Activated CD8-positive, alpha-beta memory T cell treated with anti-CD3 and anti-CD28 coated beads, Interleukin-2, amount 10 ng/mL, durations not matched to agents 7 days and 5 days (primary cell): ENCODE measurements at regions not wholly inside any gene's neighbourhood (a gene's known extent, or its start where the extent isn't known, plus 50 kb on each side); places are given as distances from the start of the nearest gene placed in this dataset.

Experiments used
- ATAC-seq: fragments of 150-1000 bp; cut with Tn5 transposase; one replicate; pipeline ENCODE4 v1.10.0; 2021; ENCODE audit warnings: moderate library complexity
- CTCF ChIA-PET: fragments of 350-600 bp; sonication (Branson Sonifier 250); formaldehyde crosslinking; loops from one replicate; lab custom pipeline; 2021; ENCODE audit warnings: antibody characterized with exemption; lab: Charles Lee
- DNase-seq: peaks from one replicate; pipeline ENCODE4 v3.0.0-alpha.2; 2020
- H3K27ac Mint-ChIP-seq: one replicate; pipeline ENCODE4 v1.8.0; 2021; ENCODE audit warnings: mild to moderate bottlenecking, mixed read lengths
- H3K27me3 Mint-ChIP-seq: one replicate; pipeline ENCODE4 v1.8.0; 2021; ENCODE audit warnings: mixed read lengths
- H3K36me3 Mint-ChIP-seq: one replicate; pipeline ENCODE4 v1.8.0; 2021; ENCODE audit warnings: mild to moderate bottlenecking, mixed read lengths
- H3K4me1 Mint-ChIP-seq: one replicate; pipeline ENCODE4 v1.8.0; 2021; ENCODE audit warnings: mixed read lengths
- H3K4me3 Mint-ChIP-seq: one replicate; pipeline ENCODE4 v1.8.0; 2021; ENCODE audit warnings: mild to moderate bottlenecking, moderate library complexity, mixed read lengths
- H3K9me3 Mint-ChIP-seq: one replicate; pipeline ENCODE4 v1.8.0; 2022; ENCODE audit warnings: low read depth, mixed read lengths

DNA sequence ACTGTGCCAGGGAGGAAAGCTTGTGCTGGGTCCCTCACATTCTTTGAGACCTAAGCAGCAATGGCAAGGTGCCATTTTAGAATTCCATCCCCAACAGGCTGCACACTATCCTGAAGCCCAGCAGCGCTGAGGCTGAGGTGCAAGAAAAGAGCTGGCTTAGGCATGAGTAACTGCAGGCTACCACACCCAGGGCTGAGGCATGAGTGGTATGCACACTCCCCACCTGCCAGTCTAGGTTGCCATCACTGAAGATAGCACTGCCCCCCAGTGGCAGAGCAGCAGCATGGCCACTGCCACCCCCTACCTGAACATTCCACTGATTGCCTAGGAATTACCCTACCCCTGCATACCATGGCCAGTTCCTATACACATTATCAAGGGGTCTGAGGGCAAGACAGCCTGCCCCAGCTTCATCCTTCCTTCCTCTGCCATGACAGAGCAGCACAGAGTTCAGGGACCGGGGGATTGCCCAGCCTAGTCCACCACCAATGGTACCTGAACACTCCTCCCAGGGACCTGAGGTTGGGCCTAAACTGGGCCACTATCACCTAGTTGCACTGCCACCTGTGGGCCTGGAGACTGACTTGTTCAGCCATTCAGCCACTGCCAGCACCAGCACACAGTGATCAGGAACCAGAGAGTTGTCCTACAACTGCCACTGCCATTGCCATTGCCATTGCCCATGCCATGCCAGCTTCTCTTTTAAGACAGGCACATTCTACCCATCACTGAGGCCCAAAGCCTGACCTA lies 129.8 kb downstream of the SATB1 start:
- CTCF ChIA-PET, result interaction anchor here (0.9 kb wide), 1 partner anchor 10 kb away, joined by 3 read pairs; no protein-coding TSS in a partner anchor
- Mint-ChIP-seq H3K4me1 (no peaks in the 10 kb centered on the region), H3K9me3 (peaks cover 12% of the 10 kb centered on the region), H3K27me3 (peaks cover 15% of the 10 kb centered on the region), H3K4me3 (no peak overlapping the region), H3K36me3 (peaks cover 2% of the 10 kb centered on the region), H3K27ac (no peak overlapping the region)
- DNase-seq (peak; percentile 48), ATAC-seq (peak; percentile 63)

DNA sequence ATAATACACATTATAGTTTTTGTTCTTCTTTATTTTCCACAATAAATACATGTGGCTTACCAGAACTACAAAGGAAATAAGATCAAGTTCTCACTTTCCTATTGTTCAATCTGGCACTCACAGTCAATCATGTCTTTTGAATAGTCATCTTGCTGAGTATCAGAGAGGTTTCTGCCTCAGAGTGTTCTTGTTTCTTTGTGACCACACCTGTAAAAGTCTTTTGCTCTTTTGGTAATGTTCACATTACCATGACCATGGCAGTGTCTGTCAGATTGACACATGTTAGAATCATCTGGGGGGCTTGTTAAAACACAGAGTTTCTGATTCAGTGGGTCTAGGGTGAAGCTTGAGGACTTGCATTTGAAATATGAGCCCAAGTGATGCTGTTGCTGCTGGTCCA lies 135.0 kb downstream of the SATB1 start:
- DNase-seq, result no peak
- Mint-ChIP-seq H3K36me3 (no peaks in the 10 kb centered on the region), H3K27ac (no peak overlapping the region), H3K9me3 (no peaks in the 10 kb centered on the region), H3K4me3 (no peak overlapping the region), H3K27me3 (peaks cover 5% of the 10 kb centered on the region), H3K4me1 (no peaks in the 10 kb centered on the region)
- CTCF ChIA-PET, result no interaction called here
- ATAC-seq, result no peak

DNA sequence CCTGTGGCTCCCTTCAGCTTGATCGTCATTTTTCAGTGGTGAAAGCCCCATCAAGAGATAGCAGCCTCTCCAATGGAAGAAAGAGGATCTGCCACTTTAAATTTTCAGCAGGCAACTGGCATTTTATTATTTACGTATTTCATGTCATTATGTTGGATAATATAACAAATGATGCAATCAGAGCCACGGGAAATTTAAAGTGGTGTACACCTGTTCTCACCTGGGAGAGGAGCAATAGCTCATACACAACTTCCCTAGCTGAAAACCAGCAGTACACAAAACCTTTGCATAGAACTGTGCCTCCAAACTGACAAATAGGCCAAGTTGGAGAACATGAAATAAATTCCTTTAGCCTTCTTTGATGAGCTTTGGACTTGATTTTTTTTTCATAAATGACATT lies 136.9 kb downstream of the SATB1 start:
- Mint-ChIP-seq H3K4me1 (no peaks in the 10 kb centered on the region), H3K4me3 (no peak overlapping the region), H3K27ac (no peak overlapping the region), H3K27me3 (peaks cover 14% of the 10 kb centered on the region), H3K9me3 (no peaks in the 10 kb centered on the region), H3K36me3 (no peaks in the 10 kb centered on the region)
- CTCF ChIA-PET, result no interaction called here
- ATAC-seq (no peak), DNase-seq (no peak)

DNA sequence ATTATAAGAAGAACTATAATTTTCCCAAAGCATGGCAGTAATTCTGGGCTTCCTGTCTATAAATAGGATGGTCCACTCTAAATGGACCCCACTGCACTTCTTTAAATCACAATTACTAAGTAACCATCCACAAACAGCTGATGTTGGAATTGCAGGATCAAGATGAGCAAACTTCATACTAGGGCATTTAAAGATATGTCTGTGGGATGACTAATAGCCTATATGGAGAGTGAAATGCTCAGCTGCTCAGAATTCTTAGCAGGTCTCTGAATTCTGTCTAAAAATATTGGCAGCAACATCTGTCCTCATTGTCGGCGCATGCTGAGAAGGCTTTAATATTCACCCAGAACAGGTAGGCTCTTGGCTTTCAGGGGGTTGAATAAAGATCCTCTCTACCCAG lies 140.4 kb downstream of the SATB1 start:
- CTCF ChIA-PET, result no interaction called here
- H3K4me3 Mint-ChIP-seq, result no peak overlapping the region

DNA sequence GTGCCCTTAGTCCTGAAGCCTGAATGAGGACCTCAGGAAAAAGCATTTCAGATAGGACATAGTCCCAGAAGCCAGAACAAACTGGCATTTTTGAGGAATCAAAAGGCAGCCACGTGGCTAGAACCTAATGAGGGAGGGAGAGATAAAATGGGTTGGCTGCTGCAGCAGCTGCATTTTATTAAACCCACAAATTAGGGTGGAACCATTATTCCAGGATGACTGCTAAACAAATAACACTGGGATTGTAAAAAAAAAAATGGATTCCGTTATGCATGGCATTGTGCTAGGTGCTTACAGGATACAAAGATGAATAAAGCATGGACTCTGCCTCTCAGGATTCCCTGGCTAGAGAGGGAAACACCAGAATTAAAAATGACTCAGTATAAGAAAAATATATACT lies 141.5 kb downstream of the SATB1 start:
- CTCF ChIA-PET, result no interaction called here
- ATAC-seq, result no peak
- DNase-seq, result no peak
- H3K36me3 Mint-ChIP-seq, result no peaks in the 10 kb centered on the region
- no peak overlapping the region for H3K4me3 Mint-ChIP-seq
- no peaks in the 10 kb centered on the region for H3K4me1 Mint-ChIP-seq
- H3K27ac Mint-ChIP-seq, result no peak overlapping the region
- peaks cover 21% of the 10 kb centered on the region for H3K27me3 Mint-ChIP-seq
- H3K9me3 Mint-ChIP-seq, result no peaks in the 10 kb centered on the region

More for the DNA sequence above, 140.4 kb downstream of the SATB1 start:
- Mint-ChIP-seq H3K27ac (no peak overlapping the region), H3K36me3 (no peaks in the 10 kb centered on the region), H3K27me3 (peaks cover 21% of the 10 kb centered on the region), H3K9me3 (no peaks in the 10 kb centered on the region), H3K4me1 (no peaks in the 10 kb centered on the region)
- DNase-seq (no peak), ATAC-seq (no peak)

DNA sequence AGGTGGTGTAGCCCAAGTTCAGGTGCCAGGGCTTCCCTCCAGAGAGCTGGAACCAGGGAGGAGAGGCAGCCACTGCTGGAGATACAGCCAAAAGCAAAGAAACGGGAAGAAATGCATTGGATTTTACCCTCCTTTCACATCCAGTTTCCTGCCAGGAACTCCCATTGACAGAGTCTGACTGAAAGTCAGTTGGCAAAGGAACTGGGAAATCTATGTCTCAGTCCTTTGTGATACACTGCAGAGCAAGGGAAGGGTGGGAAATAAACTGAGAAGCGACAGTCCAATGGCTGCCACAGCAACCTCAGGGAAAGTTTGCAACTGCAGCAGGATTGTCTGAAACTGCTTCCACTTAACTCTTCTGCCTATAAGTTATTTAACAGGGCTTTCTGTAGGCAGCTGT lies 142.6 kb downstream of the SATB1 start:
- peaks cover 20% of the 10 kb centered on the region for H3K27me3 Mint-ChIP-seq
- H3K4me1 Mint-ChIP-seq, result no peaks in the 10 kb centered on the region
- CTCF ChIA-PET, result interaction anchor here (1.0 kb wide), 1 partner anchor 13 kb away, joined by 3 read pairs; no protein-coding TSS in a partner anchor

DNA sequence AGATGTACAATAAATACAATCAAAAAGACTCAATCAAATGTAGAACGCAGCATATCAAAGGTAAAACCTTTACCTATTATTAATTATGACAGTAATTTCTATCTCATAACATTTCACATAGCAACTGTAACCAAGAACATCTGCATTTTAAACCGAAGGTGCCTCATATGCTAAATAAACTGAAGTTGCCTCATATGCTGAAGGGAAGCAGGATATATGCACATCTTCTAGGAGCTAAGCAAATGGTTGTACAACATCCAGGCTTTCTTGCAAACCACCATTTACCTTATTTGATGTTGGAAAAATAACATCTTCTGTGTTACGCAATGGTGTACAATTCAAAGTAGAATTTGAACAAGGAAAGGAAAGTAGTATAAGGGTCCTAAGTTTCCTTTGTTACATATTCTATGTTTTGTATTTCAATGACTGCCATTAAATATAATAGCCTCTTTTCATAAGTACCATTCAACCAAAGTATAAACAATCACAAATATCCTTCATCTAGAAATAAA lies 145.9 kb downstream of the SATB1 start:
- Mint-ChIP-seq H3K27ac (no peak overlapping the region), H3K9me3 (no peaks in the 10 kb centered on the region), H3K4me1 (no peaks in the 10 kb centered on the region), H3K27me3 (peaks cover 16% of the 10 kb centered on the region), H3K36me3 (no peaks in the 10 kb centered on the region), H3K4me3 (no peak overlapping the region)
- ATAC-seq (no peak), DNase-seq (no peak)
- CTCF ChIA-PET, result no interaction called here

More for the DNA sequence above, 142.6 kb downstream of the SATB1 start:
- H3K9me3 Mint-ChIP-seq, result no peaks in the 10 kb centered on the region
- DNase-seq, result no peak
- no peak overlapping the region for H3K4me3 Mint-ChIP-seq
- H3K27ac Mint-ChIP-seq, result no peak overlapping the region
- no peak for ATAC-seq
- no peaks in the 10 kb centered on the region for H3K36me3 Mint-ChIP-seq

DNA sequence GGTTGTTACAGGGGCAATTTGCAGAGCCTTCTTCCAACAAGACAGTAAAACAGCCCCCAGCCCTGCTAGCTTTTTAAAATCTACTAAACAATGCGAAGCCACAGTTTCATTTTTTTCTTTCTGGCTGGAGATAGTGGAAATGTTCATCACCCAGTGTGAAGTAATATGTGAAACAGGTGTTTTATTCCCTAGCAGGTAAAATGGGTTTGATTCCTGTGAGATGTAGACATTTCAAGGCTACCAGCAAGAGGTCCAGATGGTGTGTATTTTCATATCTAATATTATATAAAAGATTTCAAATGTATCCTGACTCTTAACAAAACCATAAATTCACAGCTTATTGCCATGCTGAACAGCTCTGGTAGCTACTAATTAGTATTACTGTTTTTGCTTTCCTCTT lies 160.3 kb downstream of the SATB1 start:
- CTCF ChIA-PET, result no interaction called here
- Mint-ChIP-seq H3K4me3 (no peak overlapping the region), H3K9me3 (no peaks in the 10 kb centered on the region), H3K27ac (no peak overlapping the region), H3K27me3 (peaks cover 17% of the 10 kb centered on the region), H3K4me1 (no peaks in the 10 kb centered on the region), H3K36me3 (no peaks in the 10 kb centered on the region)
- no peak for DNase-seq
- no peak for ATAC-seq

DNA sequence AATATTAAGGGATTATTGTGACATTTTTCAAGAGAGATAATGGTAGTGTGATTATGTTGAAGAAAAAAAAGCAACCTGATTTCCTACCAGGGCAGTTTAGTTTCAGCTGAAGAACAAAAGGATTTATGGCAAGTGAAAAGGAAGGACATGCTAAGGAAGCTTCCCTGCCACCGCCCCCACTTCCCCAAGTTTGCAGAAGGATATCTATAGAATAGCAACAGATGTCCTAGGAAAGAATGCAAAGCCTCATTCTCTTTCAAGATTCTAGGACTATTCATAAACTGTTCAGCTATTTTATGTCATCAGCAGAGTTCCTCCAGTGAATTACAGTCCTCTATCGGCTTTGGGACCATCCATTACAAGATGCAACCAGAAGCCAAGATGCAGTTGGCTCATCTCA lies 160.8 kb downstream of the SATB1 start:
- Mint-ChIP-seq H3K9me3 (no peaks in the 10 kb centered on the region), H3K27me3 (peaks cover 17% of the 10 kb centered on the region), H3K27ac (no peak overlapping the region), H3K36me3 (no peaks in the 10 kb centered on the region), H3K4me1 (no peaks in the 10 kb centered on the region), H3K4me3 (no peak overlapping the region)
- no peak for ATAC-seq
- CTCF ChIA-PET, result no interaction called here
- DNase-seq, result no peak

DNA sequence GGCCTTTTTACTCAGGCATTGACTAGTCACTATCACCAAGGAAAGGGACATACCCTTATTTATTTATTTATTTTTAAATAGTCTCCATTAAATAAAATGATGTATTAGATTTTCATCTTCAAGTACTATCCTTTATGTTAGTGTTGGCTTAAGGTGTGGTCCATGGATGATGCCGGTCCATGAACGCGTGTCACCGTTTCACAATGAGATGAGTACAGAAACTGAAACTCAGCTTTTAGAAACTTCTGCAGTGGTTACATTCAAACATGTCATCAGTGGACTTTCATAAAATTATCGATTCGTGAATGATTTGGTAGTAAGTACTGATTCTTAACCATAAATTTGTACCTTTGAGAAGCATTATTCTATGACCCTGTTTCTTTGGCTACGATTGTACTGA lies 166.6 kb downstream of the SATB1 start:
- DNase-seq, result no peak
- no peaks in the 10 kb centered on the region for H3K4me1 Mint-ChIP-seq
- H3K9me3 Mint-ChIP-seq, result no peaks in the 10 kb centered on the region

DNA sequence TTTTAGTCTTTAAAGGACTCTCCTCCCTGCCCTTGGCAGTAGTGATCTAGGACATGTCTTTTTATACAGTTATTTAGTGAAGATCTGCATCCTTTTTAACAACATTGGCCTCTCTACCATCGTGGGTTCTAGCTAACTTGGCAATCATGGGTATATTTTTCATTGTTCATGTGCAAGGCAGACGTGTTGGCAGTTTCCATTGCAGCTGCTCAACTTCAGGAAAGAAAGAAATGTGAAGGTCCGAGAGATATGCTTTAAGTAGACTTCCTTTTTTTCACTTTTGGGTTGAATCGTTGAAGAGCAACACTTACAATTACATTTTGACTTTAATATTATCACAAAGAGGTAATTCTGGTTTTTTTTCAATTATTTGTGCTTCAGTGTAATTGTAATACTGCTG lies 172.6 kb downstream of the SATB1 start:
- Mint-ChIP-seq H3K36me3 (no peaks in the 10 kb centered on the region), H3K4me3 (no peak overlapping the region), H3K4me1 (no peaks in the 10 kb centered on the region), H3K9me3 (no peaks in the 10 kb centered on the region), H3K27me3 (peaks cover 39% of the 10 kb centered on the region), H3K27ac (no peak overlapping the region)
- no peak for ATAC-seq
- CTCF ChIA-PET, result no interaction called here
- no peak for DNase-seq

More for the DNA sequence above, 166.6 kb downstream of the SATB1 start:
- Mint-ChIP-seq H3K27me3 (peaks cover 18% of the 10 kb centered on the region), H3K36me3 (no peaks in the 10 kb centered on the region), H3K4me3 (no peak overlapping the region), H3K27ac (no peak overlapping the region)
- ATAC-seq, result no peak
- CTCF ChIA-PET, result no interaction called here

DNA sequence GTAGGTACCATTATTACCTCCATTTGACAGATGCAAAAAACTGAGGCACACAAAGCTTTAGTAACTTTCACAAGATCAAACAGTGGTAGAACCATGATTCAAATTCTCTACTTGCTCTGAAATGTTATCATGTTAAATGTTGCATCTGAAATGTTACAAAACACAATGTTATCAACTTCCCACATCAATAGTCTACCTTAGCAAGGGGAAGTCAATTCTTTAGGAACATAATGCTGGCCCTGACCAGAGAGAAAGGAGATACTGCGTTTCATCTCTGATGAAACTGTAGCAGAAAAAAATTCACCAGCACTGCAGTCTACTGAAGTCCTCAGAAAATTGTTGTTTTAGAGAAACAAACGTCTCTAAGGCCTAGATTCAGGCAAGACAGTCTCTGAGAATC lies 174.1 kb downstream of the SATB1 start:
- no peak overlapping the region for H3K4me3 Mint-ChIP-seq
- peaks cover 45% of the 10 kb centered on the region for H3K27me3 Mint-ChIP-seq
- no peak overlapping the region for H3K27ac Mint-ChIP-seq
- no peaks in the 10 kb centered on the region for H3K9me3 Mint-ChIP-seq
- ATAC-seq, result no peak
- no peak for DNase-seq
- no peaks in the 10 kb centered on the region for H3K36me3 Mint-ChIP-seq
- H3K4me1 Mint-ChIP-seq, result peaks cover 5% of the 10 kb centered on the region
- CTCF ChIA-PET, result no interaction called here

DNA sequence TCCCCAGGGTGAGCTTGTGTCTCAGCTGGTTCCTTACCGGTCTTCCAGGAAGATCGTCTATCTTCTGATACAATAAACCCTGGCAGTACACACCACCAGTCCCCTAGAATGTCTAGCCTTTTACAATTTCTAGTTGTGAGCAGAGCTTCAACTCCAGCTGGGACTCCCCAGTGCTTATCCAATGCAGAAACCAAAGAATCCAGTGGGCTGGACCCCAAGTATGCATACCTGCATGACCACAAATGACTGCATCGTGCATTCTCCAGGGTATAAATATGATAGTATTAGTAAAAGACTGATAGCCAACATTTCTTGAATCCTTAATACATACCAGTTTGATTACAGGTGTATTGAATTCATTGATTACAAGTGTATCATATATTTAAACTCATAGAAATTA lies 176.0 kb downstream of the SATB1 start:
- Mint-ChIP-seq H3K4me1 (peaks cover 9% of the 10 kb centered on the region), H3K4me3 (no peak overlapping the region), H3K27me3 (peaks cover 43% of the 10 kb centered on the region), H3K36me3 (no peaks in the 10 kb centered on the region), H3K27ac (no peak overlapping the region), H3K9me3 (no peaks in the 10 kb centered on the region)
- ATAC-seq, result no peak
- CTCF ChIA-PET, result no interaction called here
- DNase-seq, result no peak

DNA sequence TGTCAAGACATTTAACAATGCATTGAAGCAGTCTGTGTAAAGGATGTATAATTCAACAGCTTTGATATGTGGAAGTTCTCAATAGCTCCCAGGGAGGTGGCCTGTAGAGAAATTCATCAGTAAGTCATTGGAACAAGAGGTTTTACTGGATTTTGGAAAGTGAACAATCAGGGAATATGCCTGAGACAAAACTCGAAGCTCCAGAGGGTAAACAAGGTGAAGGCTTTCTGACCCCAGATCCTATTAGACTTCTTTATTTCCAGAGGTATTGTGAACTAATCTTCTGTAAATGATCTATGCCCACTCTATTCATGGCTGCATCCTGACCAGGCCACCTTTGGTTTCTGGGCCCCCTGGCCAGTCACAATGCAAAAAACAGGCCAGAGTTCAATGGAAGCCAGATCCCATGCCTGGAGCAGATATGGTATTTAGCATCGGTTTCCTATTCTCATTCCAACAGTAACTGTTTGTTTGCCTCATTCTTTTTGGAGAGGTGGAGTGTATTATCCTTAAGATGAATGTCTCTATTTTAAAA lies 177.3 kb downstream of the SATB1 start:
- H3K4me3 Mint-ChIP-seq, result no peak overlapping the region
- H3K27me3 Mint-ChIP-seq, result peaks cover 45% of the 10 kb centered on the region
- no peaks in the 10 kb centered on the region for H3K36me3 Mint-ChIP-seq
- H3K27ac Mint-ChIP-seq, result no peak overlapping the region
- DNase-seq (no peak), ATAC-seq (no peak)
- CTCF ChIA-PET, result interaction anchor here (0.7 kb wide), 1 partner anchor 33 kb away, joined by 3 read pairs; no protein-coding TSS in a partner anchor
- peaks cover 9% of the 10 kb centered on the region for H3K4me1 Mint-ChIP-seq
- no peaks in the 10 kb centered on the region for H3K9me3 Mint-ChIP-seq
